Ammon's horn (tissue), 1 donor: ENCODE measurements at regions not wholly inside any gene's neighbourhood (a gene's known extent, or its start where the extent isn't known, plus 50 kb on each side); places are given as distances from the start of the nearest gene placed in this dataset.

ENCODE experiments used
- DNase-seq: peaks from one replicate; pipeline ENCODE4 v3.0.0-alpha.2; 2016; ENCODE audit warnings: low spot score

DNA sequence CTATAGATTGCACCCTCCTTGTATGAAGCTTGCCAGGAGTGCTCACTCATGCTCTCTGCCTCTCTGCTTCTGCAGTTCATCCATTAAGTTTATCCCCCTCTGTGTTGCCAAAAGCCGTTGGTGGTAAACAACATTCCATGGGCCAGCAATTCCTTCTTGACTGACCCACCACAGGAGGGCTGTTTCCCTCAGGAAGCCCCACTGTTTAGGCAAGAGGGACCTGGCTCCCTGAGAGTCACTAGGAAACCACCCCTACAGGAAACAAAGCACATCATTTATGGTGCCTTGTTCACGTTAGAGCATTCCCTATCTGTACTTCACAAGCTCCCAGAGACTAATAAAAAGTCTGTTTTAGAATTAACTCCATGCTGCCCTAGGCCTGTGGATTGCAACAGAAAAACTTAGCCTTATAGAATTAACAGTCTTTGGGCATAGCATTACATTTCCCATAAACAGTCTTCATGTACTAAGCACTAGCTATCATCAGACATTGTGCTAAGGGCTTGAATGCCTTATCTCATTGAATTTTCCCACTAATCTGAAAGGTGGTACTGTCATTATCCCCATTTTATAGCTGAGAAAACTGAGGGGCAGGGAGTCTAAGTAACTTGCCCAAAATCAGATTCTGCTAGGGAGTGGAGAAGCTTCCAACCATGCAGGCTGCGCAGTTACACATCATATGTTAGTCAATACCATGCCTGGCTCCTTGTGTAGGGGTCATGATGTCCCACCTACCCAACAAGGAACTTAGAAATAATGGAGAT, 149.9 kb downstream of the SHQ1 start:
- no peak for DNase-seq

DNA sequence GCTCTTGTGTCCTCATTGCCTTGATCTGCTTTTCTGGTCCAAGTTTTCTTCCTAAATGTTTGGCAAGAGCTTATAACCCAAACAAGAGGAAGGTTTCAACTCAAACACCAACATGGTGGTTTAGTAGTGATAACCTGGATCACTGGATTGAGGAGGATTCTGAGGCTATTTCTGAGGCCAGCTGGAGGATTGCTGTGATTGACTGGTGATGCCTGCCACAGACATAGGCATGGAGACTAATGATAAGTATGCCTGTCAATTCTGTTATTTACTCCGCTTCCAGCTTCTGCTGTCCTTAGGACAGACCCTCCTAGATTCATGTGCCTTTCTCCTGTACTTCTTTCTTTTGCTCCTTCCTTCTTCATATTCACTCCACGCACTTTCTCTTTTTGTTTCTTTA, 150.5 kb downstream of the SHQ1 start:
- no peak for DNase-seq

DNA sequence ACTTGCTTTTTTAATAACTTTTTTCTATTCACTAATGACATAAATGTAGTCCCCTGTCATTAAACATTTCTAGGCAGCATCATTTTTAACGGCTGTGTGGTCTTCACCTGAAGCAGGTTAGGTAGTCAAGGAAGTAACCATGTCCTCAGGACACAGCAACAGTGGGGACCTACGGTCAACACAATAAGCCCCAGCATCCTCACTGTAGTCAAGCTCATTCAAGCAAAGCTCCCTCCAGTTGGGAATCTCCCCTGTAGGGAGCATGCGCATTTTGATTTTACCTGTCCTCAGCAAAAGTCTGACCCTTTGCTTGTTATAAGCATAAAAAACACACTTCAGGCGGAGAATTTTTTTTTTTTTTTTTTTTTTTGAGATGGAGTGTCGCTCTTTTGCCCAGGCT, 151.4 kb downstream of the SHQ1 start:
- DNase-seq: no peak

DNA sequence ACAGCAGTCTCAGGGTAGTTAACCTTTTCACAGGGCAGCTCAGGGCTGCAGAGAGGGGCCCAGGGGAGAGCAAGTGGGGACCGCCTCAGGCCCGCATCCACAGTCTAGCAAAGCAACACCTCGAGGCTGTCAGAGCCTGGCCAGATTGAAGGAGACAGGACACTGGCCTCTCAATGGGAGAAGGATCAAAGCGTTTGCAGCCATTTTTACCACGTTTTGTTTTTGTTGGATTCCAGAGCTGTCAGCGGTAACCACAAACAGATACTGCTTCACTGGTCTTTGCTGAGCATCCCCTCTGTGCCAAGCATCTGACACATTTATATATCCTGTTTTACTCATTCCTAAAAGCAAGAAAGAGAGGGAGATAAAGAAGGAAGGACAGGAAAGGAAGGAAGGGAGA, 153.8 kb downstream of the SHQ1 start:
- no peak for DNase-seq

DNA sequence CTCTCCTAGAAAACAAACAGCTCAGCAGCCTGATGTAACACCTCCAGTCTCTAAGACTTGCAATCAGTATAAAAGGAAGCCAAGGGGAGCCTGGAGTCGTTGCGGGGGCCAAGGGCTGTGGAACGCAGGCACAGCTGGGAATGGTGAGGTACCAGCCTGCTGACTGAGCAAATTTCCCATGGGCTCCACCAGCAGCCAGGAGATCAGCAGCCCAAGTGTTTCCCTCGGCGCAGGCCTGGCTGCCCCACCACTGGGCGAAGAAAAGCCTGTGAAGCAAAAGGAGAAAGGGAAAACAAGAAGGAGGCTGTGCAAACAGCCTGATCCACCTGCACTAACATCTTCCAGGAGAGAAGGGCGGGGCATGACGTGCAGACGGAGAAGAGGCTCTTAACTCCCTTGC, 155.3 kb downstream of the SHQ1 start:
- no peak for DNase-seq

DNA sequence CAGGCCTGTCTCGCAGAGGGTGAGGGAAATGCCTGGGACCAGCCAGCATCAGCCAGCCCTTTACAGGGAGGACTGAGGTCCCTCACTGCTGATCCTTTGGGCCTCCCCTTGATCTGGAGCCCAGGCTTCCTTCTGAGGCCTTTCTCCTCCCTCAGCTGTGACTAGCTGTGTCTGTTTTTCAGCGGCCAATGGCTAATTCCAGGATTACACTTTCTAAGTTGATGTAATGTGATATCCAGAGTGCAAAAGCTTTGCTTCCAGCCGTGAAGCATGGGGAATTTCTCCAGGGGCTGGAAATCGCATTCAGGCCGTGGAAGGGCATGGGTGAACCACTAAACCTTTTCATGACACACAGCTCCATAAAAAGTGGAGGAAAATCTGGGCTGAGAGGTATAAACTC, 157.6 kb downstream of the SHQ1 start:
- no peak for DNase-seq

DNA sequence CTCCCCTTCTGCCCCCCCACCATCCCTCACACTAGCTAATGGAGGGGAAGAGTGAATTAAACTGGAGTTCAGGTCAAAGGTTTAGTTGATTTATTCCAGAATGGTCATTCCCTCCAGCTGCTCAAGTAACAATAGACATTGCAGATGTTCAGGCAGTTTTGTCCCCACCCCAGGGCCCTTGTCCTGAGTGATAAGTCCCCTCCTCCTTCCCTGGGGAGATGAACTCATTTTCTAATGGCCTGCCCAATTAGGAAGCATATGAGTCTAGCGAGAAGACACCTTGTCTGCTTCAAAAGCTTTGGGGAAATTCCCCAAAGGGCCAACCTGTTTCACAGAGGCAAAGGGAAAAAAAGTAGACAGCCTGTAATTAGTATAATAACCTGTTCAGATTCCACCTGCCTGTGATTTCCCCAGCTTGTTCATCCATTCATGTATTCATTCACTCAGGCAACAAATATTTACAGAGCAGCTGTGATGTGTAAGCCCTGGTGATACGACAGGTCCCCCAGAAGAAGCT, 165.3 kb downstream of the SHQ1 start:
- no peak for DNase-seq

DNA sequence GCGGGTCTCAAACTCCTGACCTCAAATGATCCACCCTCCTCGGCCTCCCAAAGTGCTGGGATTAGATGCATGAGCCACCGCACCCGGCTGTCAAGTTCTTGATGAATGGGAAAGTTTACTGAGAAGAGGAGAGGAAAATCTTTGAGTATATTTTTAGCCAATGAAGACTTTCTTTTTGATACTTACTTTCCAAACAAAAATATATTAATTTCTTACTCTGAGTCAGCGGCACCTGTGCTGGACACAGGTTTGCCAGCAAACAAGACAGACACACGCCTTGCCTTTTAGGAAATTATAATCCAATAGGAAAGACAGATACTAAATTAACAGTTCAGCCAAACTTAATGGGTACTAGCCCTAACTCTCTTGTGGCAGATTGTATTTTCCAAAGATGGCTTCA, 166.6 kb downstream of the SHQ1 start:
- no peak for DNase-seq

DNA sequence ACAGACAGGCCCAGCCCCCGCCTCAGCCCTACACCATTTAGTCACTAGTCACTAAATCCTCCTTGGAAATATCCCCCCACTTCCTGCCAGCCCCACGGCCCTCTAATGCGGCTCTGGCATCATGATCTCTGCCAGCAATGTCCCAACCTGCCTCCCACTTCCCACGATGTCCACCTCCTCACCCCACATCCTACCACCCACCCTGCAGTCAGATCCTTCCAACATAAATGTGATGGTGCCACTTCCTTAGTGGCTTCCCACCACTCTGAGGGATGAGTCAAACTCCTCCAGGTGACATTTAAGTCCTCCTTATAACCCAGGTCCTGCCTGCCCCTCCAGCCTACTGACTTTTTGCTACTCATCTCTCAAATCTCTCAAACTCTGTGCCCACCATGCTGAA, 167.5 kb downstream of the SHQ1 start:
- DNase-seq: no peak

DNA sequence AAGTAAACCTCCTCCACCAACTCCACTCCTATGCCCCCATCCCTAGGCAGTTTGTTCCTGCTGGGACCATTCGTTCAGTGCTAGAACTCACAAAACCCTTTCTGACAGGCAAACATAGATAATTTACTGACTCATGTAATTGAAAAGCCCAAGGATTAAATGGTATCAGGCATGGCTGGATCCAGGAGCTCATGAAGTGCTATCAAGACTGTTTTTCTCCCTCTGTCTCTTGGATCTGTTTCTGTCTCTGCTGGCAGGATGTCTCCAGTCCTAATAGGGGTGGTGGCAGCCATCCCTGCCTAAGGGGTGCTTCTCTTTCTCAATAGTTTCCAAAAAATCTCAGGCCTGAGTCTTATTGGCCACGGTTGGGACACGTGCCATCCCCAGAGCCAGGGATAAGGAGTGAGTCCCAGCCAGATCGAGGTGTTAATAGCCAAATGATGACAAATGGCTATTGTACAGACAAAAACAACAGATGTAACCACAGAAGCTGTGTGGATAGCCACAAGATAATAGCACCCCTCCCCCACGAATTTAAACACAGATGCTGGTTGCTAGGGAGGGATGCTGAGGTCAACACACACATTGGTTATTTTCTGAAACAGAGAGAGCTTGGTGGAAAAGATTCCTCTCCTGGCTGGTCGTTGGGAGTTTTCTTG, 168.6 kb downstream of the SHQ1 start:
- peak; percentile 63 for DNase-seq

DNA sequence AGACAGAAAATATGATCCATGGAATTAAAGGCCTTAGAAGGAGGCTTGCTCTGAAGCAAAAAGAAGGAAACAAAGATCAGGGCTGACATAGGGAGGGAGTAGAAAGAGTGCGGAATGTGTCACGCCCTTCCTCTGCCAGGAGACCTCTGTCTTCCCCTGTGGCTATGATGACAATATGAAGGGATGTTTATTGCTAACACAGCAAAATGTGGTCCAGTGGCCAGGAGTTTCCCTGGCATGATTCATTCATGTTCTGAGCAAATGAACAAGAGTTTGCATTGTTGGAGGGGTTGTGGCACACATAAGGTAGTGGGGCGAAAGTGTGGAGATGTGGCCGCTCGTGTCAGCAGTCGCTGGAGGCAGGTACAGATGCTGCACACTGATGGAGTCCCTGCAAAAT, 169.4 kb downstream of the SHQ1 start:
- no peak for DNase-seq

DNA sequence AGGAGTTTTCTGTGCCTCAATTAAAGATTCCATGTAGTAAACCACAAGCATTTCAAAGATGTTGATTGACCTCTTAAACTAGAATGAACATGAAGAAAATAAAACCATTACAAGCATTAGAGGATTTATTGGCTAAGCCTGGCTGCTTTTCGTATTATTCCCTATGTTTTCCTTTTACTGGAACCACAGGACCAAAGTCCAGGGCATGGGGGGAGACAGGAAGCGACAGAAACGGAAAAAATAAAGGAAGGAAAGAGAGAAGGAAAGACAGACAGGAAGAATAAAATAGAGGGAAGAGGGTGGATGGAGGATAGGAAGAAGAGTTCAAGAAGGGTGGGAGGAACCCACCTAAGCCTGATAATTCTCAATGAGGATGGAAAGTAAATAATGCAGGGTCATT, 169.9 kb downstream of the SHQ1 start:
- DNase-seq: no peak

DNA sequence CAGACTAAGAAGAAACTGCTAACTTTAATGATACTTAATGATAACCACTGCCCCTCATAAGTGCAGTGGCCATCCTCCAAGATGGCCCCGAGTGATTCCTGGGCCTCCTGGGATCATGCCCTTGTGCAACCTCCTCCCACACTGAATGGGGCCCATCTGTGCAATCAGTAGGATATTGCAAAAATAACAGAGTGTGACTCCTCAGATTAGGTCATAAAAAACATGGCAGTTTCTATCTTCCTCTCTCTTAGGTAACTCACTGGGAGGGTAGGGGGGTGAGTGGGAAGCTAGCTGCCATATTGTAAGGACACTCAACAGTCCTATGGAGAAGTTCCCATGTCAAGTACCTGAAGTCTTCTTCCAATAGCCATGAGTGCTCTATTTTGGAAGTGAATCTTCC, 173.0 kb downstream of the SHQ1 start:
- DNase-seq: no peak

DNA sequence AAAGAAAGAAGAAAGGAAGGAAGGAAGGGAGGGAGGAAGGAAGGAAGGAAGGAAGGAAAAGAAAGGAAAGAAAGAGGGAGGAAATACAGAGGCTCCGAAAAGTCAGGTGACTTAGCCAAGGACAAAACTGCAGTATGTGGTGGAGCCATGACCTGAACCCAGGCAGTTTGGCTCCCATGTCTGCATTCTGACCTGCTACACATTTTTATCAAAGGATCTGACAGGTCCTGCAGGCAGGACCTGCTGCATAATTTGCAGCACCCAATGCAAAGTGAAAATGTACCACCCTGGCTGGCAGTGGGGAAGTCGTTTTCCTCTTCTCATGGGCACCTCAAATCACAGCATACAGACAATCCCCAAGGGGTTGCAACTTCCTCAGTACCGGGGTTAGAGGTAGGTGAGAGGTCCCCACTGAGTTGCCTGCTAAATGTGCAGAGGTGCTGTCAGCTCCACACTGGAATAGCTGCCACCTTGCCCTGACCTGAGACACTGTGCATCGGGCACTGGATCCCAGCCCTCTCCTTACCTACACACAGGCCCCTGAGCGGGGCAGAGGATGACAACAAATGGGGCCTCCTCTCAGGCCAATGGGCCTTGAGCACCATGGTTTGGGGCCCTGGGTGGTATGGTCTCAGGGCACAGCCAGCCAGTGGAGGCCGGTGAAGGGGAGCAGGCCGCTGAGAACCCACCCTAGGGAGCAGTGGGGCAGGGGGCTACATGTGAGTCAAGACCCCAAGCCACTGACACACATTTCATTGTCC, 175.1 kb downstream of the SHQ1 start:
- no peak for DNase-seq

DNA sequence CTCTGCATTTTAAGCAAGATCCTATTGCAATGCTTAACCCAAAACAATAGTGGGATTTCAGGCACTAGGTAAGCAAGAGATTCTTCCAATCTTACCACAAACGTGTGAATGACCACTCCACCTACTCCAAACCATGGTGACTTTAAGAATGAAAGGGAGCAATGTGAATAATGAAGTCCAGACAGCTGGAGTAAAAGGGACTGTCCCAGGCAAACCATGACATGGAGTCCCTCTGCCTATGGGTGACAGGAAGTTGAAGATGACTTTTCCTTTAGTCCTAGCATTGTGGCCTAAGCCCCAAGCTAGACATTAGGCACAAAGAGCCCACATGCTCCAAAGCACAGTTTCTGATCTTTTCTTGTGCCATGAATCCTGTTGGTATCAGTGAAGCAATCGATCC, 179.0 kb downstream of the SHQ1 start:
- no peak for DNase-seq

DNA sequence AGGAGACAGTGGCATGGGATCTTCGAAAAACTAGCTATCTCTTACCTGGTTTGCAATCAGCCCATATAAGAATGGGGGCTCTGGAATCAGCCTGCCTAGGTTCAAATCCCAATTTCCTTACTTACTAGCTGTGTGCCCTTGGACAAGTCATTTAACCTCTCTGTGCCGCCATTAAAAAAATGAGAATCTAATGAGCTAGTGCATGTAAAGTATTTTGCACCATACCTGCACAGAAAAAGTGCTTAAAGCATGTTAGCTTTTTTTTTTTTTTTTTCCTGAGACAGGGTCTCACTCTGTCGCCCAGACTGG, 181.8 kb downstream of the SHQ1 start:
- DNase-seq: no peak

DNA sequence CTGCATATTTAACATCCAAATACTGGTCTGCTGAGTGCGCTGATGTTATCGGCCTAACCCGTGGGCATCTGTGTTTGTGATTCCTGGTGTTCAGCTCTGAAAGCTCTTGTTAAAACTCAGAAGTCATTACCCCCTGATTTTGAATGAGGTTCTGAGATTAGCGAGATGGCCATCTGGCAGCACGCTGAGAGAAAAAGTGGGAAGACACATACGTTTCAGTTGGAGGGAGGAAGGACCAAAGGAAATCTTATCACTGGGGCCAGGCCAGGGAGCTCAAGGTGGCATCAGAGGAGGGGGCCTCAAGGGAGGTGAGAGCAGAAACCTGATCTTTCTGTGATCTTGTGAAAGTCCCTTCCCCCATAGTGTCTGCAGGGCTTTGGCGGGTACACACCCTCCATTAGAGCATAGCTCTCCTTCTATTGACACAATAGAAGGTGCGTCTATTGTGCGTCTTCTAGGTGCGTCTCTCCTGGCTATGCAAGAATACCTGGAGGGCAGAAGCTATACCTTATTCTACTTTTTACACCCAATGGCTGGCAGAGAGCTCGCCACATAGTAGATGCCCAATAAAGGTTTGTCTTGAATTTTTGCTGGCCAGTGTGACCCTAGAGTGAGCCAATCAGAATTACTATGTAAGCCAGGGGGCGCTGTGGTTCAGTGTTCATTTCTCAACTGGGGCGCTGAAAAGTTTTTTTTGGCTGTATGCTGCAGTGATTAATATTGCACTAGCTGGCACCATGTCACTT, 182.4 kb downstream of the SHQ1 start:
- no peak for DNase-seq

DNA sequence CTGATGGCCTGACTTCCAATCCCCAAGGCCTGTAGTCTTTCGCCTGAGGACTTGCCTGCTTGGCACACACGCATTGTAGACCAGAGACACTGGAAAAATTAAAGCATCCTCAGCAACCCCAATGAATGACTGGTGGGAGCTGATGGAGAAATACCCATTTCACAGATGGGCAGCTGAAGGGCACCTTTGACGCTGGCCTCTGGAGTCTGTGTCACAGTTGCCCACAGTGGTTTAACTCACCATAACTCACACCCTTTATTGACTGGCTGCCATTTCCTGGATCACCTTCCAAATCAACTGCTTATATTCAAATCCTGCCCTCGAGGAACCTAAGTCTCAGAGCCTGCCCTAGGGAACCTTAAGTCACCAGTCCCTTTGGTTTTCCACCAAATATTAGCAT, 183.1 kb downstream of the SHQ1 start:
- no peak for DNase-seq

DNA sequence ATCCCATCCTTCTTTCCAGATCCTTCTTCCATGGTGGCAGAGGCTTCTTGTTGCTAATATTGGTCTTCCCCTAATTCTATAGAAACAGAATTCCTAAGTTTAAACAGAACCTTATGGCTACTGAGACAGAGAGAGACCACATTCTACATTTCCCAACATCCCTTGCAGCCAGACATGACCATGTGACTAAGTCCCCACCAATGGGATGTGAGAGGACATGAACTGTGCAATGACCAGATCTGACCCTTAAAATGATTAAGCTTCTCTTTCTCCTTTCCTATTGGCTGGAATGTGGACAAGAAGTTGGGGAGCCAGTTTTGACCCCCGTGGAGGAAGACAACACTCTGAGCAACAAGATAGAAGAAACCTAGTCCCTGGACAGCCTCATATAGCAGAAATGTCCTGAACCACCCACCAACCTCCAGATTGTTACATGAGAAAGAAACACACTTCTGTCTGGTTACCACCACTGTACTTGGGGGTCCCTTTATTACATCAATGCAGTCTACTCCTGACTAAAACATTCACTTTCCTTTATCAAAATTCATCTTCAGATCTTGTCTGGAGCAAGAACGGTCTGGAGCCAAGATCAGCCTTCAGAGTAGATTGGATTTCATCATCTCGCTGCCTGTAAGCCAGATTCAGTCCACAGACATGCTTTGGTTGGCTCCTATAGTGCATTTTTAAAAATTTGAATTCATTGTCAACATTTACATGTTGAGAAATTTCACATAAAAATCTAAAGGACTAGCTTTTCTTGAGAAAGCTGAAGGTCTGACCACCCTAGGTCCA, 183.9 kb downstream of the SHQ1 start:
- no peak for DNase-seq

DNA sequence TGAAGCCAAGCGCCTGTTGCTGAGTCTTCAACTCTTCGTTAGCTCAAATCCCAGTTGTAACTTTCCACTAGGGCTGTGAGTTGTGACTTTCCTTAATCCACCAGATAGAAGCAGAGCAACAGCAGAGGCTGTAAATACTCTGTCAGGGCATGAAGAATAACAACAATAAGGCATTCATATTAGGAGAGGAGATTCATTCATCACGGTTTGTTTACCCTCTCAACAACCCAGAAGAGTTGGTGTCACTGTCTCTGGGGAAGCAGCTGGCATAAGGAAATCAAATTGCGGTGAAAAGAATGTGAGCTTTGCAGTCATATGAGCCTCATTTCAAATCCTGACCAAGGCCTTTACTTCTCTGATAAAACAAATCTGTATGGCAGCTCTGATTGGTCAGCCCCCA, 184.8 kb downstream of the SHQ1 start:
- peak; percentile 91 for DNase-seq

DNA sequence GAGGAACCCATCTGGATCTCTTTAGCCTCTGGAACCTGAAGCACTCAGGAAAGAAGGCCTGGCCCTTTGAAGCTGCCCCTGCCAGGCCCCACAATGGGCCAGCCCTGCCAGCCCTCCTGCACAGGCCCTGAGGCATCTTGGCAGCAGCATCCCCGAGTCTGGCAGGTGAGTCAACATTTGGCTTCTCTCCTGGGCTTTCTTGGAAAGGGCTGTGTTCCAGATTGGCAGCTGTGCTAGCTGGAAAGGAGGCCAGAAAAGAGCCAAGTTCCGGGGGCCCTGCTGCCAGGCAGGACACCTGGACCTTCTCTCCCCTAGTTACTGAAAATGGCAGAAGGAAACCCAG, 187.2 kb downstream of the SHQ1 start:
- DNase-seq: peak; percentile 56
